ENCODE measurements at regions not wholly inside any gene's neighbourhood (a gene's known extent, or its start where the extent isn't known, plus 50 kb on each side); places are given as distances from the start of the nearest gene placed in this dataset.

GRCh38 chr5:68884144-68884754 lies 209.6 kb upstream of the SLC30A5 start:
- H2AFZ ChIP-seq (ENCODE audit: insufficient read depth, low read depth, low read length, poor library complexity, severe bottlenecking) = no peak overlapping the region
- no peak overlapping the region for H3K27ac Mint-ChIP-seq
- no peaks in the 10 kb centered on the region for H3K4me1 ChIP-seq (ENCODE audit: control insufficient read depth in 1 of 2, insufficient read depth in 2 of 2, low read length in 2 of 2)
- H3K9me3 Mint-ChIP-seq = no peaks in the 10 kb centered on the region
- H3K4me3 Mint-ChIP-seq = no peak overlapping the region
- H3K9ac ChIP-seq (ENCODE audit: insufficient read depth, low read length, poor library complexity, severe bottlenecking) = no peak overlapping the region
- H4K20me1 ChIP-seq (ENCODE audit: insufficient read depth, low read length) = no peaks in the 10 kb centered on the region
- TF ChIP-seq CTCF (IDR thresholded peaks at IDR 0.05) = no peak
- no peak overlapping the region for H3K4me2 ChIP-seq (replicated peaks; ENCODE audit: extremely low read depth, low read length, poor library complexity, severe bottlenecking)
- H3K27ac ChIP-seq (ENCODE audit: low read depth in 1 of 2, low read length in 2 of 2) = no peak overlapping the region
- H3K36me3 ChIP-seq (replicated peaks in 1 of 2; ENCODE audit: control insufficient read depth in 1 of 2, insufficient read depth in 2 of 2, low read length in 2 of 2) = no peaks in the 10 kb centered on the region
- no peaks in the 10 kb centered on the region for H3K27me3 ChIP-seq (ENCODE audit: control insufficient read depth in 2 of 2, insufficient read depth in 2 of 2, low read length in 2 of 2)
- no peaks in the 10 kb centered on the region for H3K4me1 Mint-ChIP-seq
- intact Hi-C loops (cut with micrococcal nuclease) = no loop called here
- H3K4me3 ChIP-seq (replicated peaks in 1 of 3; ENCODE audit: low read depth in 2 of 3, low read length in 3 of 3) = no peak overlapping the region
- H3K9me3 ChIP-seq (replicated peaks in 1 of 2; ENCODE audit: control insufficient read depth in 1 of 2, insufficient read depth in 1 of 2, low read length in 2 of 2) = no peaks in the 10 kb centered on the region
- no peaks in the 10 kb centered on the region for H3K36me3 Mint-ChIP-seq
- peaks cover 0 to 4% (median 2%) of the 10 kb centered on the region in 3 donors for H3K27me3 Mint-ChIP-seq (ENCODE audit: low read depth in 3 of 3)
- WGBS (ENCODE audit: insufficient coverage) = no CpG with 5 or more reads among the region's 4 CpGs
- H3K79me2 ChIP-seq (ENCODE audit: insufficient read depth, low read length) = no peaks in the 10 kb centered on the region
- DNase-seq = no peak

GRCh38 chr5:68884883-68885282 lies 208.9 kb upstream of the SLC30A5 start:
- Histone ChIP-seq H3K9ac (ENCODE audit: insufficient read depth, low read length, poor library complexity, severe bottlenecking) (no peak overlapping the region), H3K79me2 (ENCODE audit: insufficient read depth, low read length) (no peaks in the 10 kb centered on the region), H2AFZ (ENCODE audit: insufficient read depth, low read depth, low read length, poor library complexity, severe bottlenecking) (no peak overlapping the region), H3K36me3 (replicated peaks in 1 of 2; ENCODE audit: control insufficient read depth in 1 of 2, insufficient read depth in 2 of 2, low read length in 2 of 2) (no peaks in the 10 kb centered on the region), H3K9me3 (replicated peaks in 1 of 2; ENCODE audit: control insufficient read depth in 1 of 2, insufficient read depth in 1 of 2, low read length in 2 of 2) (no peaks in the 10 kb centered on the region), H3K27me3 (ENCODE audit: control insufficient read depth in 2 of 2, insufficient read depth in 2 of 2, low read length in 2 of 2) (no peaks in the 10 kb centered on the region), H3K4me1 (ENCODE audit: control insufficient read depth in 1 of 2, insufficient read depth in 2 of 2, low read length in 2 of 2) (no peaks in the 10 kb centered on the region), H3K27ac (ENCODE audit: low read depth in 1 of 2, low read length in 2 of 2) (no peak overlapping the region), H3K4me3 (replicated peaks in 1 of 3; ENCODE audit: low read depth in 2 of 3, low read length in 3 of 3) (no peak overlapping the region), H4K20me1 (ENCODE audit: insufficient read depth, low read length) (no peaks in the 10 kb centered on the region), H3K4me2 (replicated peaks; ENCODE audit: extremely low read depth, low read length, poor library complexity, severe bottlenecking) (no peak overlapping the region)
- Mint-ChIP-seq H3K36me3 (no peaks in the 10 kb centered on the region), H3K27ac (no peak overlapping the region), H3K4me3 (no peak overlapping the region), H3K9me3 (no peaks in the 10 kb centered on the region), H3K4me1 (no peaks in the 10 kb centered on the region), H3K27me3 (ENCODE audit: low read depth in 3 of 3) (peaks cover 0 to 4% (median 2%) of the 10 kb centered on the region in 3 donors)
- no peak for TF ChIP-seq CTCF (IDR thresholded peaks at IDR 0.05)
- no peak for DNase-seq
- intact Hi-C loops (cut with micrococcal nuclease) = no loop called here

Measured in CD14-positive monocyte (primary cell).